SK-N-SH treated with all-trans-retinoic acid at 6 μM for 48 hours (cell line): ENCODE measurements at regions not wholly inside any gene's neighbourhood (a gene's known extent, or its start where the extent isn't known, plus 50 kb on each side); places are given as distances from the start of the nearest gene placed in this dataset.

Experiments used
- ATAC-seq: fragments of 200-7000 bp; cut with Tn5 transposase; 3 replicates; pipeline ENCODE4 v1.9.1; 2020; ENCODE audit warnings: mild to moderate bottlenecking, moderate library complexity
- ARNTL ChIP-seq: fragments of 450-650 bp; formaldehyde crosslinking; IDR thresholded peaks from 2 replicates; pipeline ENCODE4 v1.5.0; 2020; ENCODE audit warnings: low read depth, mild to moderate bottlenecking, moderate library complexity, borderline replicate concordance
- BACH2 ChIP-seq: fragments of 250-450 bp; sonication (Bioruptor Pico); IDR thresholded peaks from 2 replicates; pipeline ENCODE4 v1.9.0; 2021; ENCODE audit warnings: mild to moderate bottlenecking, borderline replicate concordance
- CREB5 ChIP-seq: fragments of 250-450 bp; sonication (Bioruptor Pico); IDR thresholded peaks from 2 replicates; pipeline ENCODE4 v1.5.1; 2020; ENCODE audit warnings: low read depth, mild to moderate bottlenecking, moderate library complexity
- CSRNP3 ChIP-seq: fragments of 250-450 bp; sonication (Bioruptor Pico); IDR thresholded peaks from 2 replicates; pipeline ENCODE4 v1.5.1; 2021; ENCODE audit warnings: mild to moderate bottlenecking, moderate library complexity
- ESRRG ChIP-seq: fragments of 250-450 bp; sonication (Bioruptor Pico); IDR thresholded peaks from 2 replicates; pipeline ENCODE4 v1.6.1; 2021; ENCODE audit warnings: mild to moderate bottlenecking
- GLIS3 ChIP-seq: fragments of 250-450 bp; sonication (Bioruptor Pico); IDR thresholded peaks from 2 replicates; pipeline ENCODE4 v1.5.0; 2020; ENCODE audit warnings: mild to moderate bottlenecking, moderate library complexity
- ISL1 ChIP-seq: fragments of 250-450 bp; sonication (Bioruptor Pico); IDR thresholded peaks from 2 replicates; pipeline ENCODE4 v2.1.2; 2022; ENCODE audit warnings: mild to moderate bottlenecking, moderate library complexity
- OSR1 ChIP-seq: fragments of 250-450 bp; sonication (Bioruptor Pico); IDR thresholded peaks from 2 replicates; pipeline ENCODE4 v1.8.0; 2022; ENCODE audit warnings: moderate library complexity, mild to moderate bottlenecking, inconsistent platforms
- PATZ1 ChIP-seq: fragments of 250-450 bp; sonication (Bioruptor Pico); IDR thresholded peaks from 2 replicates; pipeline ENCODE4 v1.8.0; 2020; ENCODE audit warnings: mild to moderate bottlenecking, moderate library complexity, borderline replicate concordance
- POU6F1 ChIP-seq: fragments of 250-450 bp; sonication (Bioruptor Pico); IDR thresholded peaks from 2 replicates; pipeline ENCODE4 v1.8.0; 2021; ENCODE audit warnings: low read depth, mild to moderate bottlenecking, moderate library complexity, borderline replicate concordance
- PPARA ChIP-seq: fragments of 250-450 bp; sonication (Bioruptor Pico); IDR thresholded peaks from 2 replicates; pipeline ENCODE4 v1.5.0; 2020; ENCODE audit warnings: mild to moderate bottlenecking, borderline replicate concordance
- RARB ChIP-seq: fragments of 250-450 bp; sonication (Bioruptor Pico); IDR thresholded peaks from 2 replicates; pipeline ENCODE4 v1.8.0; 2021; ENCODE audit warnings: mild to moderate bottlenecking, moderate library complexity
- SNAI2 ChIP-seq: fragments of 250-450 bp; sonication (Bioruptor Pico); IDR thresholded peaks from 2 replicates; pipeline ENCODE4 v1.5.0; 2020; ENCODE audit warnings: mild to moderate bottlenecking, moderate library complexity
- TCF4 ChIP-seq: fragments of 250-450 bp; sonication (Bioruptor Pico); IDR thresholded peaks from 2 replicates; pipeline ENCODE4 v1.8.0; 2021; ENCODE audit warnings: mild to moderate bottlenecking, moderate library complexity, borderline replicate concordance
- TOX ChIP-seq: fragments of 250-450 bp; sonication (Bioruptor Pico); IDR thresholded peaks from 2 replicates; pipeline ENCODE4 v1.8.0; 2021; ENCODE audit warnings: mild to moderate bottlenecking, moderate library complexity, borderline replicate concordance
- TSHZ2 ChIP-seq: fragments of 250-450 bp; sonication (Bioruptor Pico); IDR thresholded peaks from 2 replicates; pipeline ENCODE4 v1.5.0; 2020; ENCODE audit warnings: mild to moderate bottlenecking, moderate library complexity
- ZC3H10 ChIP-seq: fragments of 250-450 bp; sonication (Bioruptor Pico); IDR thresholded peaks from 2 replicates; pipeline ENCODE4 v1.5.1; 2021; ENCODE audit warnings: mild to moderate bottlenecking, moderate library complexity
- ZFP3 ChIP-seq: fragments of 250-450 bp; sonication (Bioruptor Pico); IDR thresholded peaks from 2 replicates; pipeline ENCODE4 v1.5.0; 2020; ENCODE audit warnings: mild to moderate bottlenecking, moderate library complexity
- ZFP30 ChIP-seq: fragments of 450-650 bp; formaldehyde crosslinking; IDR thresholded peaks from 2 replicates; pipeline ENCODE4 v1.5.0; 2022; ENCODE audit warnings: mild to moderate bottlenecking, moderate library complexity
- ZNF565 ChIP-seq: fragments of 450-650 bp; formaldehyde crosslinking; conservative IDR thresholded peaks from 2 replicates; pipeline ENCODE4 v1.5.0; 2020; ENCODE audit warnings: low read depth, mild to moderate bottlenecking, moderate library complexity
- ZNF70 ChIP-seq: fragments of 450-650 bp; formaldehyde crosslinking; IDR thresholded peaks from 2 replicates; pipeline ENCODE4 v1.5.0; 2020; ENCODE audit warnings: mild to moderate bottlenecking, moderate library complexity
- ZNF8 ChIP-seq: fragments of 450-650 bp; formaldehyde crosslinking; IDR thresholded peaks from 2 replicates; pipeline ENCODE4 v1.5.0; 2020; ENCODE audit warnings: mild to moderate bottlenecking, moderate library complexity

GRCh38 chr2:67318031-67318430, 79.1 kb upstream of the ETAA1 start:
- ATAC-seq = peak; percentile 13; the same call in 2 of the 3 replicates
- TF ChIP-seq TOX (CRISPR knock-in tag) = no peak
- no peak for TF ChIP-seq SNAI2
- TF ChIP-seq GLIS3 (CRISPR knock-in tag) = no peak
- no peak for TF ChIP-seq ZNF70
- TF ChIP-seq BACH2 (CRISPR knock-in tag) = no peak
- no peak for TF ChIP-seq OSR1 (CRISPR knock-in tag)
- no peak for TF ChIP-seq RARB
- TF ChIP-seq ZNF565 = no peak
- TF ChIP-seq ZFP3 (CRISPR knock-in tag) = no peak

GRCh38 chr2:67318563-67318962, 78.6 kb upstream of the ETAA1 start:
- ATAC-seq = no peak
- TF ChIP-seq TSHZ2 (CRISPR knock-in tag) (no peak), ZFP30 (CRISPR knock-in tag) (no peak), ZNF8 (no peak), SNAI2 (no peak), ZC3H10 (CRISPR knock-in tag) (no peak), TCF4 (no peak), ISL1 (CRISPR knock-in tag) (no peak), ZNF565 (no peak), ARNTL (CRISPR knock-in tag) (no peak), CSRNP3 (CRISPR knock-in tag) (no peak), ZFP3 (CRISPR knock-in tag) (no peak), RARB (no peak), ESRRG (no peak), PPARA (no peak), PATZ1 (CRISPR knock-in tag) (no peak), CREB5 (CRISPR knock-in tag) (no peak)

- TF ChIP-seq POU6F1 (peak; percentile 55; the same call in 1 of the 2 replicates), TOX (CRISPR knock-in tag) (no peak; the same call in 1 of the 2 replicates), PATZ1 (CRISPR knock-in tag) (peak; percentile 52; the same call in 1 of the 2 replicates), RARB (no peak)
- peak; percentile 51 for ATAC-seq
Observed at GRCh38 chr2:67318993-67319481, 78.1 kb upstream of the ETAA1 start.
